Transverse colon (tissue), 4 donors: ENCODE measurements at regions not wholly inside any gene's neighbourhood (a gene's known extent, or its start where the extent isn't known, plus 50 kb on each side); places are given as distances from the start of the nearest gene placed in this dataset.

Experiments used
- DNase-seq: peaks from one replicate; pipeline ENCODE4 v3.0.0-alpha.2; 2019
- H3K27ac ChIP-seq, 4 donors: fragments of 200-600 bp; sonication (generic); 2 replicates each; pipeline ENCODE4 v1.5.1; 2016 to 2018; ENCODE audit warnings: inconsistent platforms in 4 of 4
- H3K27me3 ChIP-seq: fragments of 200-600 bp; sonication (generic); 2 replicates; pipeline ENCODE4 v1.5.1; 2017; ENCODE audit warnings: inconsistent platforms
- H3K36me3 ChIP-seq, 4 donors: fragments of 200-600 bp; sonication (generic); 2 replicates each; pipeline ENCODE4 v1.5.1; 2017 to 2019; ENCODE audit warnings: inconsistent platforms in 4 of 4
- H3K4me1 ChIP-seq, 4 donors: fragments of 200-600 bp; sonication (generic); 2 replicates each; pipeline ENCODE4 v1.5.1; 2017 to 2020; ENCODE audit warnings: inconsistent platforms in 4 of 4
- H3K4me3 ChIP-seq, 4 donors: fragments of 200-600 bp; sonication (generic); 1 replicate in 1 of 4; 2 replicates in 3 of 4; pipeline versions ENCODE4 v1.5.1 to v1.6.1; 2017 to 2019; ENCODE audit warnings: inconsistent platforms in 4 of 4
- H3K9me3 ChIP-seq, 2 donors: fragments of 200-600 bp; sonication (generic); 2 replicates each; pipeline ENCODE4 v1.5.1; 2017 to 2019; ENCODE audit warnings: inconsistent platforms in 2 of 2
- CTCF ChIP-seq, 5 experiments: fragments of 200-600 bp in 3 of 5; fragments of 450-650 bp in 2 of 5; sonication (generic) in 3 of 5; IDR thresholded peaks; 1 replicate in 2 of 5; 2 replicates in 3 of 5; pipeline ENCODE4 v1.5.1; 2016 to 2017; ENCODE audit warnings: antibody characterized with exemption in 5 of 5, inconsistent platforms in 3 of 5, mild to moderate bottlenecking in 2 of 5, moderate library complexity in 1 of 5
- EP300 ChIP-seq: sonication (generic); formaldehyde crosslinking; IDR thresholded peaks from one replicate; pipeline ENCODE4 v1.6.1; 2017; ENCODE audit warnings: antibody characterized with exemption, low read depth
- POLR2A ChIP-seq: fragments of 450-650 bp; IDR thresholded peaks from one replicate; pipeline ENCODE4 v1.6.1; 2016; ENCODE audit warnings: antibody characterized with exemption, mild to moderate bottlenecking, moderate library complexity
- POLR2AphosphoS5 ChIP-seq, 3 donors: sonication (generic); formaldehyde crosslinking; IDR thresholded peaks; one replicate each; pipeline ENCODE4 v1.6.1; 2016; ENCODE audit warnings: antibody characterized with exemption in 3 of 3
- WGBS, 2 donors: methylation state at CpG; one replicate each; pipeline ENCODE4 v1.1.5; 2018; ENCODE audit warnings: low coverage in 1 of 2; 5-methylcytosine and 5-hydroxymethylcytosine counted together
- in situ Hi-C, 4 donors: fragments of 200-750 bp; cut with MboI; loops; one replicate each; pipeline versions ENCODE4 v1.15.0 to v1.15.1; 2017; ENCODE audit warnings: low sequenced_read_pairs in 3 of 4, low pct_ligation_motif_present in 1 of 4, low pct_unique_long_range_greater_than_20kb in 1 of 4
- intact Hi-C: fragments of 100-400 bp; cut with DNase I; formaldehyde crosslinking; loops from one replicate; pipeline ENCODE4 v1.15.1; 2023; ENCODE audit warnings: low total_unique reads

GRCh38 chr13:57511603-57512002, 119.9 kb upstream of the PCDH17 start:
- Histone ChIP-seq H3K27ac (no peak overlapping the region), H3K9me3 (no peaks in the 10 kb centered on the region), H3K27me3 (no peaks in the 10 kb centered on the region), H3K4me3 (no peak overlapping the region), H3K4me1 (no peaks in the 10 kb centered on the region), H3K36me3 (no peaks in the 10 kb centered on the region)
- in situ Hi-C loops, result no loop called here
- no peak for TF ChIP-seq POLR2AphosphoS5 (IDR thresholded peaks at IDR 0.05)
- no peak for TF ChIP-seq POLR2A
- no peak for TF ChIP-seq EP300
- TF ChIP-seq CTCF (IDR thresholded peaks at IDR 0.05), result no peak
- intact Hi-C loops, result no loop called here
- no peak for DNase-seq

GRCh38 chr13:57527114-57527735, 104.3 kb upstream of the PCDH17 start:
- TF ChIP-seq POLR2A, result no peak
- Histone ChIP-seq H3K36me3 (no peaks in the 10 kb centered on the region), H3K27me3 (no peaks in the 10 kb centered on the region), H3K4me1 (no peaks in the 10 kb centered on the region), H3K4me3 (no peak overlapping the region), H3K9me3 (peaks cover 0 to 12% of the 10 kb centered on the region in 2 donors), H3K27ac (no peak overlapping the region)
- in situ Hi-C loops (no loop called here), intact Hi-C loops (no loop called here)
- no peak for DNase-seq
- WGBS, 2 donors, result 60 to 78% methylated on average over 1 of the region's 1 CpG

DNA sequence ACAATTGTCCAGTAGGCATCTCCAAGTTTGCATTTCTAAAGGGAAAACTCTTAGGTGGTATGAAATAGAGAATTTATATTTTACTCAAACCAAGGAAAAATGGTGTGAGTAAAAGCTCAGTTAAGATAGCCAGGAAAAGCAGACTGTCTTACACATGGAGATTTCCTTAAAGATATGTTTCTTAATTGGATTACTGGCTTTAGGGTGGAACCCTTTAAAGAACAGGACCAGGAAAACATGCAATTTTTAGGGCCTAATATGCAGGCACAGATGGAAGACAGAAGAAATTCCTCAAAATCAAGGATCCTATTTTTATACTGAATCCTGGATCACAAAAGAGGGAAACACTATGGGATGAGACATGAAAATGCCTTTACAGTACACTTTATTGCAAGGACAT, 100.3 kb upstream of the PCDH17 start:
- Histone ChIP-seq H3K27ac (no peak overlapping the region), H3K36me3 (no peaks in the 10 kb centered on the region), H3K4me1 (no peaks in the 10 kb centered on the region), H3K27me3 (no peaks in the 10 kb centered on the region), H3K9me3 (peaks cover 0 to 12% of the 10 kb centered on the region in 2 donors), H3K4me3 (no peak overlapping the region)
- no peak for DNase-seq
- TF ChIP-seq POLR2AphosphoS5 (IDR thresholded peaks at IDR 0.05) (no peak), POLR2A (no peak), CTCF (IDR thresholded peaks at IDR 0.05) (no peak), EP300 (no peak)
- in situ Hi-C loops, result no loop called here
- intact Hi-C loops, result no loop called here

DNA sequence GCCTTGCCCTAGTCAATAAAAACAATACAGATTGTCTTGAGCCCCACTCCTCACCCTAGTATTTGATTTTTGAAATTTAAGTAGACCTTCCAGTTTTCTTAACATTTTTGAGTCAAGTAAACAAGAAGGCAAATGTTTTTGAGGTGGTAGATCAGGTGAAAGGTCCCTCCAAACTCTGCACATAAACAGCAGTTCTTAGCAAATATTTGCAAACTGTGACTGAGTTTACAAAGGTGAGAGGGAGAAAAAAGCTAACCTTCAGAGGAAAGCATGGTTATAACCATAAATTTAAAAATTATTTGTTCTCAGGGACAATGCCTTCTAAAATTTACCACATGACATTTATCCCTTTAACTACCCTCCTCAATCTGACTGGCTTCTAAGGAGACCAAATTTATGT, 84.6 kb upstream of the PCDH17 start:
- no peak overlapping the region for H3K27ac ChIP-seq
- intact Hi-C loops (no loop called here), in situ Hi-C loops (no loop called here)
- no peaks in the 10 kb centered on the region for H3K9me3 ChIP-seq
- no peak overlapping the region for H3K4me3 ChIP-seq
- no peak for DNase-seq
- TF ChIP-seq EP300 (no peak), POLR2AphosphoS5 (IDR thresholded peaks at IDR 0.05) (no peak), POLR2A (no peak), CTCF (IDR thresholded peaks at IDR 0.05) (no peak)
- no peaks in the 10 kb centered on the region for H3K27me3 ChIP-seq
- H3K36me3 ChIP-seq, result no peaks in the 10 kb centered on the region
- no peaks in the 10 kb centered on the region for H3K4me1 ChIP-seq

- no peaks in the 10 kb centered on the region for H3K27me3 ChIP-seq
- no peak overlapping the region for H3K27ac ChIP-seq
- no peaks in the 10 kb centered on the region for H3K36me3 ChIP-seq
- no peak for DNase-seq
- WGBS, 2 donors, result 76 to 84% methylated on average over 2 to 3 of the region's 3 CpGs
- intact Hi-C loops (no loop called here), in situ Hi-C loops (no loop called here)
- H3K4me1 ChIP-seq, result no peaks in the 10 kb centered on the region
- H3K9me3 ChIP-seq, result peaks cover 0 to 7% of the 10 kb centered on the region in 2 donors
- no peak overlapping the region for H3K4me3 ChIP-seq
- TF ChIP-seq POLR2A, result no peak
Measured at GRCh38 chr13:57552437-57552836, 79.1 kb upstream of the PCDH17 start.
